GM12878 (cell line): ENCODE measurements at regions not wholly inside any gene's neighbourhood (a gene's known extent, or its start where the extent isn't known, plus 50 kb on each side); places are given as distances from the start of the nearest gene placed in this dataset.

Experiments used
- ATAC-seq: fragments of 200-7000 bp; cut with Tn5 transposase; 3 replicates; pipeline ENCODE4 v1.9.1; 2020; ENCODE audit warnings: mild to moderate bottlenecking, moderate library complexity
- BruUV-seq: library from RNA; stranded (reverse); fragments of 400-500 nt; replicated peaks from 2 replicates; lab custom pipeline; 2021; lab: Mats Ljungman, UMichigan
- CTCF ChIA-PET: fragments of 300-600 bp; sonication (Branson Sonifier 250); formaldehyde crosslinking; extraction: SDS; loops from one replicate; lab custom pipeline; 2021; ENCODE audit warnings: inconsistent platforms; lab: Yijun Ruan, JAX
- POLR2A ChIA-PET: fragments of 350-600 bp; formaldehyde crosslinking; extraction: SDS; loops from one replicate; lab custom pipeline; 2021; ENCODE audit warnings: inconsistent platforms; lab: Charles Lee
- RAD21 ChIA-PET: fragments of 300-600 bp; sonication (Branson Sonifier 250); formaldehyde crosslinking; loops from one replicate; lab custom pipeline; 2023; ENCODE audit warnings: antibody characterized with exemption; ENCODE audit not compliant: unreplicated experiment; lab: Charles Lee
- SMC1A ChIA-PET: fragments of 300-600 bp; sonication (Branson Sonifier 250); formaldehyde crosslinking; loops from one replicate; lab custom pipeline; 2023; ENCODE audit not compliant: unreplicated experiment, uncharacterized antibody; lab: Charles Lee
- DNase-seq: peaks from one replicate; pipeline ENCODE4 v3.0.0-alpha.2; 2011; ENCODE audit warnings: low read depth, low spot score
- FAIRE-seq: peaks from 3 replicates; lab custom pipeline; 2011; peaks lifted over from hg19 to GRCh38; lab: Jason Lieb, UNC
- H2AFZ ChIP-seq: 2 replicates; pipeline ENCODE4 v1.6.0; 2011; ENCODE audit warnings: low read depth, low read length, control low read depth; ENCODE audit not compliant: control insufficient read depth
- H3K27ac ChIP-seq: 2 replicates; pipeline ENCODE4 v1.5.1; 2011; ENCODE audit warnings: control low read depth; ENCODE audit not compliant: control insufficient read depth, insufficient read depth
- H3K27me3 ChIP-seq, 2 experiments: replicated peaks in 1 of 2; 2 replicates each; pipeline versions ENCODE4 v1.6.0 to v1.6.1; 2011; ENCODE audit warnings: low read length in 1 of 2; ENCODE audit not compliant: control insufficient read depth in 2 of 2, insufficient read depth in 2 of 2
- H3K36me3 ChIP-seq, 2 experiments: 2 replicates each; pipeline ENCODE4 v1.5.1; 2011; ENCODE audit warnings: low read length in 1 of 2; ENCODE audit not compliant: control insufficient read depth in 2 of 2, insufficient read depth in 2 of 2
- H3K4me1 ChIP-seq: 2 replicates; pipeline ENCODE4 v1.6.1; 2011; ENCODE audit warnings: mild to moderate bottlenecking, low read length, moderate library complexity, mixed read lengths; ENCODE audit not compliant: control insufficient read depth, insufficient read depth
- H3K4me2 ChIP-seq: 2 replicates; pipeline ENCODE4 v1.6.0; 2011; ENCODE audit warnings: control low read depth; ENCODE audit not compliant: control insufficient read depth, insufficient read depth
- H3K4me3 ChIP-seq: fragments of 200-600 bp; sonication (generic); 2 replicates; pipeline ENCODE4 v1.5.1; 2016
- H3K79me2 ChIP-seq: 2 replicates; pipeline ENCODE4 v1.6.0; 2011; ENCODE audit warnings: low read length; ENCODE audit not compliant: control insufficient read depth, insufficient read depth
- H3K9ac ChIP-seq: 2 replicates; pipeline ENCODE4 v1.8.0; 2011; ENCODE audit warnings: low read length, control low read depth, mixed read lengths; ENCODE audit not compliant: control insufficient read depth, insufficient read depth
- H3K9me3 ChIP-seq: replicated peaks from 3 replicates; pipeline ENCODE4 v1.5.1; 2011; ENCODE audit warnings: mild to moderate bottlenecking, low read length; ENCODE audit not compliant: control insufficient read depth, insufficient read depth
- H4K20me1 ChIP-seq: 2 replicates; pipeline ENCODE4 v1.6.0; 2011; ENCODE audit not compliant: control insufficient read depth, insufficient read depth
- CEBPB ChIP-seq, 2 experiments: fragments of 150-350 bp in 1 of 2; IDR thresholded peaks; 2 replicates each; pipeline ENCODE4 v1.6.1; 2012 to 2014; ENCODE audit warnings: low read depth in 2 of 2, low read length in 2 of 2, borderline replicate concordance in 1 of 2, inconsistent platforms in 1 of 2
- FOS ChIP-seq: IDR thresholded peaks from 3 replicates; pipeline ENCODE4 v1.6.1; 2011; ENCODE audit warnings: borderline replicate concordance; ENCODE audit not compliant: insufficient read length; ENCODE audit errors: extremely low read depth
- FOXK2 ChIP-seq: fragments of 450-650 bp; IDR thresholded peaks from 2 replicates; pipeline ENCODE4 v1.6.1; 2017; ENCODE audit warnings: mild to moderate bottlenecking, moderate library complexity
- GABPA ChIP-seq: IDR thresholded peaks from 2 replicates; pipeline ENCODE4 v1.6.1; 2014; ENCODE audit warnings: antibody characterized with exemption, low read depth, mild to moderate bottlenecking, inconsistent platforms
- IKZF2 ChIP-seq, 2 experiments: fragments of 450-650 bp; IDR thresholded peaks; 2 replicates each; pipeline ENCODE4 v1.6.1; 2017; ENCODE audit warnings: mild to moderate bottlenecking in 2 of 2, moderate library complexity in 2 of 2
- IRF5 ChIP-seq: fragments of 450-650 bp; IDR thresholded peaks from 2 replicates; pipeline ENCODE4 v1.6.1; 2017; ENCODE audit warnings: borderline replicate concordance
- KLF5 ChIP-seq: fragments of 450-650 bp; IDR thresholded peaks from 2 replicates; pipeline ENCODE4 v1.6.1; 2014; ENCODE audit warnings: mild to moderate bottlenecking; ENCODE audit not compliant: partially characterized antibody
- MAX ChIP-seq: IDR thresholded peaks from 2 replicates; pipeline ENCODE4 v1.6.1; 2012; ENCODE audit warnings: low read depth, low read length, improper control_type of control experiment
- PAX5 ChIP-seq: IDR thresholded peaks from 2 replicates; pipeline ENCODE4 v1.6.1; 2011; ENCODE audit warnings: low read depth, low read length, borderline replicate concordance
- SIX5 ChIP-seq: IDR thresholded peaks from 2 replicates; pipeline ENCODE4 v1.6.1; 2011; ENCODE audit warnings: mild to moderate bottlenecking, low read depth, low read length, moderate library complexity; ENCODE audit not compliant: severe bottlenecking
- SMAD5 ChIP-seq: IDR thresholded peaks from 2 replicates; pipeline ENCODE4 v1.6.1; 2016; ENCODE audit warnings: antibody characterized with exemption, low read depth
- STAT3 ChIP-seq: IDR thresholded peaks from 2 replicates; pipeline ENCODE4 v1.6.1; 2011; ENCODE audit warnings: low read depth, low read length, improper control_type of control experiment
- TAF1 ChIP-seq: IDR thresholded peaks from 2 replicates; pipeline ENCODE4 v1.6.1; 2011; ENCODE audit warnings: mild to moderate bottlenecking, low read depth, low read length, borderline replicate concordance
- YY1 ChIP-seq: IDR thresholded peaks from 2 replicates; pipeline ENCODE4 v1.6.1; 2011; ENCODE audit warnings: low read depth, mild to moderate bottlenecking, low read length
- ZBTB4 ChIP-seq: fragments of 450-650 bp; formaldehyde crosslinking; IDR thresholded peaks from 2 replicates; pipeline ENCODE4 v1.4.0; 2022; ENCODE audit warnings: mild to moderate bottlenecking, moderate library complexity
- ZZZ3 ChIP-seq: IDR thresholded peaks from 2 replicates; pipeline ENCODE4 v1.6.1; 2011; ENCODE audit warnings: low read depth; ENCODE audit not compliant: control insufficient read depth, insufficient read length
- WGBS: methylation state at CpG from one replicate; pipeline ENCODE4 v1.1.6; 2016; ENCODE audit warnings: low lambda C conversion rate; ENCODE audit not compliant: insufficient replicate concordance, insufficient coverage; ENCODE audit errors: missing lambda C conversion rate; 5-methylcytosine and 5-hydroxymethylcytosine counted together
- in situ Hi-C: fragments of 300-500 bp; cut with MboI; formaldehyde crosslinking; loops from 9 replicates; pipeline ENCODE4 v1.14.3; 2018; ENCODE audit warnings: mixed read lengths
- intact Hi-C: fragments of 100-400 bp; cut with micrococcal nuclease; formaldehyde crosslinking; loops from one replicate; pipeline ENCODE4 v1.14.2; 2022; ENCODE audit not compliant: unreplicated experiment

- no TSS peak for BruUV-seq
- SMC1A ChIA-PET, result no interaction called here
- FAIRE-seq (no peak), DNase-seq (no peak), ATAC-seq (no peak)
- Histone ChIP-seq H3K79me2 (no peaks in the 10 kb centered on the region), H3K36me3 (no peaks in the 10 kb centered on the region), H2AFZ (no peak overlapping the region), H3K4me1 (no peaks in the 10 kb centered on the region), H3K27ac (no peak overlapping the region), H4K20me1 (no peaks in the 10 kb centered on the region), H3K9me3 (no peaks in the 10 kb centered on the region), H3K27me3 (no peaks in the 10 kb centered on the region), H3K9ac (no peak overlapping the region), H3K4me2 (no peak overlapping the region), H3K4me3 (no peak overlapping the region)
- intact Hi-C loops (no loop called here), in situ Hi-C loops (no loop called here)
- 0% methylated on average over 1 of the region's 1 CpG for WGBS
- TF ChIP-seq GABPA, result no peak
- no peak for TF ChIP-seq ZZZ3
- no peak for TF ChIP-seq SIX5
- no peak for TF ChIP-seq ZBTB4
- TF ChIP-seq KLF5, result no peak
- TF ChIP-seq FOXK2, result no peak
- TF ChIP-seq CEBPB (IDR thresholded peaks at IDR 0.05; ENCODE audit: borderline replicate concordance in 1 of 2, low read depth in 2 of 2, low read length in 2 of 2), result no peak
- TF ChIP-seq PAX5, result no peak
- no peak for TF ChIP-seq SMAD5
- TF ChIP-seq MAX, result no peak
- TF ChIP-seq IRF5, result no peak
- no peak for TF ChIP-seq STAT3
- TF ChIP-seq IKZF2 (IDR thresholded peaks at IDR 0.05), result no peak
- TF ChIP-seq FOS, result no peak
- no peak for TF ChIP-seq YY1
- no peak for TF ChIP-seq TAF1
- CTCF ChIA-PET, result no interaction called here
- POLR2A ChIA-PET, result no interaction called here
- RAD21 ChIA-PET, result no interaction called here
Measured at GRCh38 chrX:117301086-117301485, 815.5 kb downstream of the KLHL13 start.
